ENCODE measurements at regions not wholly inside any gene's neighbourhood (a gene's known extent, or its start where the extent isn't known, plus 50 kb on each side); places are given as distances from the start of the nearest gene placed in this dataset.

- TF ChIP-seq POLR2A (IDR thresholded peaks at IDR 0.05) (no peak), CTCF (IDR thresholded peaks at IDR 0.05) (no peak)
These were observed 771.7 kb downstream of the SORCS1 start for GRCh38 chr10:106392778-106393177.

Measured in lower leg skin (tissue), 3 donors.